HUES6 (cell line): ENCODE measurements at regions not wholly inside any gene's neighbourhood (a gene's known extent, or its start where the extent isn't known, plus 50 kb on each side); places are given as distances from the start of the nearest gene placed in this dataset.

Source experiments
- H3K27ac ChIP-seq: 2 replicates; pipeline ENCODE4 v1.7.0; 2013; ENCODE audit warnings: low read depth, mild to moderate bottlenecking, low read length, inconsistent platforms
- H3K27me3 ChIP-seq: 2 replicates; pipeline ENCODE4 v1.6.1; 2013; ENCODE audit warnings: low read length; ENCODE audit not compliant: control insufficient read depth, insufficient read depth
- H3K36me3 ChIP-seq: 2 replicates; pipeline ENCODE4 v1.6.1; 2013; ENCODE audit warnings: low read length; ENCODE audit not compliant: control insufficient read depth, insufficient read depth
- H3K4me1 ChIP-seq: 2 replicates; pipeline ENCODE4 v1.6.1; 2013; ENCODE audit warnings: low read length; ENCODE audit not compliant: control insufficient read depth, insufficient read depth
- H3K4me3 ChIP-seq: 2 replicates; pipeline ENCODE4 v1.5.1; 2013; ENCODE audit warnings: low read depth, low read length
- H3K9ac ChIP-seq: one replicate; pipeline ENCODE4 v1.6.1; 2013; ENCODE audit warnings: mild to moderate bottlenecking, low read length
- H3K9me3 ChIP-seq: 2 replicates; pipeline ENCODE4 v1.6.1; 2013; ENCODE audit warnings: low read depth, low read length; ENCODE audit not compliant: control insufficient read depth, insufficient read depth

DNA sequence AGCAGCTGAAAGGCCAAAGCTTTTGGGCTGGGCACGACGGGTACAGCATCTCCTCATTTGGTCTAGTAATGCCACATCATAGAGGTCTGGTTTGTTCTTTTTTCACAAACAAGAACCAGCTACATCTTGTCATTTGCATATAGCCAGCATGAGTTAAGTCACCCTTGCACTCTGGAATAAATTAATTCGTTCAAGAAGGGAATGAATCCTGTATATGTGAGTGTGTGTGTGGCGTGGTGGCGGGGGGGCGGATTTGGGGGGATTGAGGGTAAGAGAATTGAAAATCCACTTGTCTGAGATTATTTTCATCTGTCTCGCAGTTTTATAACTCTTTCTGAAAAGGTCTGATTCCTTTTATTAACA, 380.0 kb upstream of the CAMK1G start:
- no peaks in the 10 kb centered on the region for H3K9me3 ChIP-seq
- no peak overlapping the region for H3K9ac ChIP-seq
- H3K36me3 ChIP-seq: no peaks in the 10 kb centered on the region
- H3K4me3 ChIP-seq: no peak overlapping the region
- H3K4me1 ChIP-seq: peaks cover 43% of the 10 kb centered on the region
- no peak overlapping the region for H3K27ac ChIP-seq
- H3K27me3 ChIP-seq: peaks cover 8% of the 10 kb centered on the region

DNA sequence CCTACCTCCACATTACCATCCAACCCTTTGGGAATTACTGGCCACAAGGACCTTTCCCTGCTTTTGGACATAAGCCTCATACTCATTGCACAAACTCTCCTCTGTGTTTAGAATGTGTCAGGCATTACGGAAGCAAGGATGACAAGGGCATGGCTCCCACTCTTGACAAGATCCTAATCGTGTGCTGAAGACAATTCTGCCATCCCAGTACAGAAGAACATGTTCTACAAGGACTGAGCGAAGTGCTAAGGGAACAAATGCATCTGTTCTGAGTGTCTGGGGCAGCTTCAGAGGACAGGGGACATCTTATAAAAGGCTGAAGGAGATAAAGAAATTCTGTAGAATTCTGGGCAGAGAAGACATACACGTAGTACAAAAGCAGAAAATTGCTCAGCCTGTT, 378.5 kb upstream of the CAMK1G start:
- Histone ChIP-seq H3K36me3 (no peaks in the 10 kb centered on the region), H3K27ac (no peak overlapping the region), H3K9me3 (no peaks in the 10 kb centered on the region), H3K9ac (no peak overlapping the region), H3K27me3 (peaks cover 13% of the 10 kb centered on the region), H3K4me3 (no peak overlapping the region), H3K4me1 (peaks cover 29% of the 10 kb centered on the region)

DNA sequence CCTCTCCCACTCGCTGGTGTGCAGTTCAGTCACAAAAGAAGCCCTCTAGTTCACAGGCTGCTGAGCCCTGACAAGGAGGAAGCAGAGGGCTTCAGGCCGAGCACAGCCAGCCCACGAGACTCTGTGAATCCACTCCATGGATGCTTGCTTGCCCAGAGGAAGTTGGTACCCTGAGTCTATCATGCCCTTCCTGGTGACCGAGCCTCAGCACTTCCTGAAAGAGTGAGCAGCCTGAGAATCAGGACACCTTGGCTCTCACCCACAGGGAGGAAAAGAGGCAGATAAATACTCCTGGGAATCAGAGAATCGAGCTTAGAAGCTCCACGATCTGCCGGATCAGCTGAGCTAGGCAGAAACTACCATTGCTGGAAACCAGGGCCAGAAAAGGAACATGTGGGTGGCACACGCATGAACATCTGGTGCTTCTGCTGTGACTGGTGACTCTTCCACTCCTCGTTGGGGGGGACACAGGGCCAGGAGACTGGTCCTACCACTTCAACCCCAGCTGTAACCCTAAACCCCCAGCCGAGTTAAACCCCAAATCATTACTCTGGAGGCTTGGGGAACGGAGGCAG, 376.3 kb upstream of the CAMK1G start:
- Histone ChIP-seq H3K4me3 (peak overlapping the region; percentile 74), H3K36me3 (no peaks in the 10 kb centered on the region), H3K9ac (no peak overlapping the region), H3K4me1 (peaks cover 16% of the 10 kb centered on the region), H3K9me3 (no peaks in the 10 kb centered on the region), H3K27me3 (peaks cover 13% of the 10 kb centered on the region), H3K27ac (no peak overlapping the region)

DNA sequence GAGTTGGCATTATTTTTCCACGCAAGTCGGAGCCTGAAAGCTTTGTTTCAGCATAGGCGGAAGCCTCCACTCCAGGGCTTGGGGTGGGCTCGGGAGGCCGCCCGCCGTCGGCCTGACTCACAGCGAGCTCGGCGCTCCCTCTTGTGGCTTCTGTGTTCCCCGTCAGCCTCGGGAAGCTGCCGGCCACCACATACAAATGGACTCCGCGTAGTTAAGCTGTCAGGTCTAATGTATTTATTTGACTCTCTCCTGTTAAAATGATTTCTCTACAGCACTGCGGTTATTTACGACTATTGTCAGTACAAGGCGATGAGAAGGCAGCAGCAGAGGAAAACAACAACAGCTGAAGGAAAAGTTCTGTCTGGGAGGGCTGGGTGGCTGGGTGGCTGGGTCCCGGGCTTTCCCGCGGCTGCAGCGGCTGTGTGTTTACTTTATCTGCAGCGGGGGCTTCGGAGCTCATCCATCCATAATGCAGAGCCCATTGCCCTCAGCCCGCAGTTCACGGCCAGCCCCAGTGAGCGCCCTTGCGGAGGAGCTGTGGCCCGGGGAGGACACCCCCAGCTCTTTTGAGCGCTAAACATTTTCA, 375.7 kb upstream of the CAMK1G start:
- Histone ChIP-seq H3K9me3 (no peaks in the 10 kb centered on the region), H3K27me3 (peaks cover 13% of the 10 kb centered on the region), H3K27ac (no peak overlapping the region), H3K36me3 (no peaks in the 10 kb centered on the region), H3K4me1 (peaks cover 16% of the 10 kb centered on the region), H3K9ac (no peak overlapping the region), H3K4me3 (peak overlapping the region; percentile 74)

DNA sequence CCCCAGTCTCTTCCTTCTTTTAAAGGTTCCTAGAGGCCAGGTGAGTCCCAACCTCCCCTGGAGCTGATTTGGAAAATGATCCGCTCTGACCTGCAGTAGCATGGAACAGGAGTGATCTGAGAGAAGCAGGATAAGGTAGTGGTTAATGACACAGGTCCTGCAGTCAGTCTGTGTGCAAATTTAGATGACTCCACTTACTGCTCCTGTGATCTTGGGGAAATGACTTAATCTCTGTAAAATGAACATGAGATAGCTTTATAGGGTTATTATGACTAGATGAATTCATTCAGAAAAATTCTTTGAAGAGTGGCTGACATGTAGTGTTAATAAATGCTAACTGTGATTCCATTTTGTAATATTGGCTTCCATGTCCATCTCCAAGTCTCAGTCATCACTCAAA, 374.9 kb upstream of the CAMK1G start:
- Histone ChIP-seq H3K9me3 (no peaks in the 10 kb centered on the region), H3K4me3 (no peak overlapping the region), H3K27ac (no peak overlapping the region), H3K4me1 (peaks cover 10% of the 10 kb centered on the region; the same call in 1 of the 2 replicates), H3K9ac (no peak overlapping the region), H3K36me3 (no peaks in the 10 kb centered on the region), H3K27me3 (peaks cover 13% of the 10 kb centered on the region)

DNA sequence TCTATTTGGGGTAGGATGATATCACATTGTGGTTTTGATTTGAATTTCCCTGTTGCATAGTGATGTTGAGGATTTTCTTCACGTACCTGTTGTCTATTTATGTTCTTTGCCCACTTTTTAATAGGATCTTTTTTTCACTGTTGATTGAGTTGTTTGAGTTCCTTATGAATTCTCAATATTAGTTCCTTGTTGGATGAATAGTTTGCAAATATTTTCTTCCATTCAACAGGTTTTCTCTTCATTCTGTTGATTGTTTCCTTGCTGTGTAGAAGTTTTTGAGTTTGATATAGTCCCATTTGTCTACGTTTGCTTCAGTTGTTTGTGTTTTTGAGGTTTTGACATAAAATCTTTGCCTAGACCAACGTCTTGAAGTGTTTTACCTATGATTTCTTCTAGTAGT, 369.5 kb upstream of the CAMK1G start:
- Histone ChIP-seq H3K4me3 (no peak overlapping the region), H3K36me3 (no peaks in the 10 kb centered on the region)

DNA sequence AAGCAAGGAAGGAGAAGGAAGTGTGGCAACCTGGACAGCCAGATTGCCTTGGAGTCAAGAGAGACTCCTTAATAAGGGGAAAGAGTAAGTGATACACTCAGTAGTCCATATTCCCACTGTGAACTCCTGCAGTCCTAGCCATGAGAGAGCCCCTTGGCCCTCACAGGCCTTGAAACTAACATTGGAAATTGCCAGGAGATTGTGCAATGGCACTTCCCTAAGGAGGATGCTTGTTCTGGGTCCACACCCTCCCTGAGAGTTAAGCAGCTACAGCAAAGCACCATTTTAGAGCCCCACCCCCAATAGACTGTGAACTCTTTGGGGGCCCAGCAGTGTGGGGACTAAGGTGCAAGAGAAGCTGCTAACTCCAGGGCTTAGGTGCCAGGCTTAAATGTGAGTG, 367.7 kb upstream of the CAMK1G start:
- Histone ChIP-seq H3K9me3 (no peaks in the 10 kb centered on the region), H3K27me3 (no peaks in the 10 kb centered on the region), H3K9ac (no peak overlapping the region), H3K4me3 (no peak overlapping the region), H3K4me1 (no peaks in the 10 kb centered on the region), H3K36me3 (no peaks in the 10 kb centered on the region), H3K27ac (no peak overlapping the region)

More for the DNA sequence above, 369.5 kb upstream of the CAMK1G start:
- Histone ChIP-seq H3K9me3 (no peaks in the 10 kb centered on the region), H3K27me3 (no peaks in the 10 kb centered on the region), H3K9ac (no peak overlapping the region), H3K27ac (no peak overlapping the region), H3K4me1 (no peaks in the 10 kb centered on the region)

DNA sequence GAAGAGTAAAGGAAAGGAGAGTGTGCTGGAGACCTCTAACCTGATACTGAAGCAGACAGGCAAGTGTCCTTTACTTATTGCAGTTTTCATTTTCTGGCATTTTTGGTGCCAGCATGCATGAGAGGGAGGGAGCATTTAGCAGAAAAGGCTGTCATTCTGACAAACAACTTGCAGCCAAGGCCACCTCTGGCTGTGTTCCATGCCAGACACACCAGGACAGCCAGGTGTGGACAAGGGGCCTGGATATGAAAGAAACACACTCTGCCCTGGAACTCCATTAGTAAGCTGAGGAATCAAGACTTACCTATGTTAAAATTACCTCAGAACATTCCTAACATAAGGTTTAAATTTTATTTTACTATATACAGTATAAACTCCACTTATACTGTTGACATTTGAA, 365.4 kb upstream of the CAMK1G start:
- Histone ChIP-seq H3K4me3 (no peak overlapping the region), H3K4me1 (no peaks in the 10 kb centered on the region), H3K27ac (no peak overlapping the region), H3K27me3 (no peaks in the 10 kb centered on the region), H3K9me3 (no peaks in the 10 kb centered on the region), H3K9ac (no peak overlapping the region), H3K36me3 (no peaks in the 10 kb centered on the region)

DNA sequence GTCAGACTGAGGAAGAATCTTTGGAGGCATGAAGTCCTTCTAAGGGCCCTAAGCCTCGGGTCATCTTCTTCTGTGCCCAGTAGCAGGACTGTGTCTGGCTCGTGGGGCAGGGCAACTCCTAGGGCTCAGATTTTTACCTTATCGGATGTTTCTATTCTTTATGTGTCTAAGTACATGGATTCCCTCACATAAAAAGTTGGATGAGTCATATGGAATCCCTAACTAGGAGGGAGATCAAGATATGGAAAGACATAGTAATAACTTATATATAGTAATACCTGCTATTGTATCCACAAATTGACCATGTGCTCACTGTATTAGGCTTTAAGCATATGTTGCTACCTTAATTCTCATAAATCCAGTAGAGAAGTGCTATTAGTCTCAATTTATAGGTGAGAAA, 364.5 kb upstream of the CAMK1G start:
- Histone ChIP-seq H3K36me3 (no peaks in the 10 kb centered on the region), H3K4me3 (no peak overlapping the region), H3K27me3 (no peaks in the 10 kb centered on the region), H3K9me3 (no peaks in the 10 kb centered on the region), H3K27ac (no peak overlapping the region), H3K4me1 (no peaks in the 10 kb centered on the region), H3K9ac (no peak overlapping the region)

DNA sequence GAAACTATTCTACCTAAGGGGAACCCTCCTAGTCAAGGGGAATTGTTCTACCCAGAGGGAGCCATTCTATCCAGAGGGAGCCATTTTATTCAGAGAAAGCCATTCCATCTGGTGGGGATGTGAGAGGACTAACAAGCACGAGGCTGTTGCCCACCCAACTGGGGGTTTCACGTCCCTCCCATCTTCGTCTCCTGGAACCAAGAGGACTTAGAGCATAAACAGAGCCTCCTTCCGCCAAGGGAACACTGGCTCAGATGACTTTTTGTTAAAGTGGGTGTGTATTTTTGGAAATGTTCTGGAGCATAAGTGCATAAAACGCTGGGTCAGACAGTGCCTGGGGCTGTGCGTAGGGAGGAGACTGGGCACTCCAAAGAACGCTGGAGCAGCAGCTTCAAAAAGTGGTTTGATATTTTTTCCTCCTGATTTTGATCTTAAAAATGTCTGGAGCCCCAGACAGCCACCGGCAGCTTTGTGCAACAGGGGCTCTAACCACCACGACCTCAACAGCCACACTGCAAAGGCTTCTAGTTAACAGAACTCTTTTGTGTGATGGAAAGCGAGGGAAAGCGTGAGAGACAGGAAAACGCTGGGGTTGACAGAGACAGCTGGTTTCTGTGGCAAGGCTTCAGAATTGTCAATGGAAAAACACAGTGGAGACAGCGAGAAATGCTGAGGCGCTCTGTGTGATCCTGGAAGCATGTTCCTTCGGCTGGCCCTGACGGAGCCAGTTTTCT, 363.6 kb upstream of the CAMK1G start:
- H3K27ac ChIP-seq: no peak overlapping the region

DNA sequence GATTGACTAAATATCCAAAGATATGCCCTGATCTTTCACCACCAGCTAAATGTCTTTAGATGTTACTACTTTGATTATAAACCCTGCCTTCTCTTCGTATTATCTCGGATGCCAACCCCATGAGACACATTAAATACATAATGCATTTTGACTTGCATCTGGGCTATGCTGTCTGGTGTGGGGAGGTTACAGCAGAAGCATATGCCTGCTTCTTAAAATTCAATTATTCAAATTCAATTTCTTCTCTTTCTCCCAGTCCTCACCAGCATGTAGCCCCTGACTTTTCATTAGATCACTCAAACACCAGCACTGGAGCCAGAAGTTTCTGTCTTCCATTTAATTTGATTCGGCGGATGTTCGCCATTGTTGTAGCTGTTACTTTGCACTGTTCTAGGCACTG, 360.7 kb upstream of the CAMK1G start:
- Histone ChIP-seq H3K9me3 (no peaks in the 10 kb centered on the region), H3K4me1 (peaks cover 10% of the 10 kb centered on the region), H3K4me3 (no peak overlapping the region), H3K9ac (no peak overlapping the region), H3K36me3 (no peaks in the 10 kb centered on the region), H3K27me3 (no peaks in the 10 kb centered on the region), H3K27ac (no peak overlapping the region)

More for the DNA sequence above, 363.6 kb upstream of the CAMK1G start:
- H3K4me3 ChIP-seq: no peak overlapping the region
- H3K9me3 ChIP-seq: no peaks in the 10 kb centered on the region
- H3K4me1 ChIP-seq: no peaks in the 10 kb centered on the region
- H3K27me3 ChIP-seq: no peaks in the 10 kb centered on the region
- H3K36me3 ChIP-seq: no peaks in the 10 kb centered on the region
- H3K9ac ChIP-seq: no peak overlapping the region
